Naive B cell (primary cell): ENCODE measurements at regions not wholly inside any gene's neighbourhood (a gene's known extent, or its start where the extent isn't known, plus 50 kb on each side); places are given as distances from the start of the nearest gene placed in this dataset.
"Not testable (repeated sequence)": the region's sequence is repeated elsewhere in the genome, so short reads cannot be mapped to it uniquely, and the experiment has no call there.

Experiments used
- ATAC-seq, 2 donors: fragments of 150-1000 bp; cut with Tn5 transposase; 2 replicates each; pipeline ENCODE4 v1.10.0; 2021; ENCODE audit warnings: low read depth in 2 of 2, mild to moderate bottlenecking in 2 of 2, moderate library complexity in 2 of 2
- DNase-seq: peaks from one replicate; pipeline ENCODE4 v3.0.0; 2022
- H3K27ac Mint-ChIP-seq, 6 donors: one replicate each; pipeline ENCODE4 v1.8.0; 2020 to 2022; ENCODE audit warnings: mild to moderate bottlenecking in 6 of 6, mixed read lengths in 6 of 6, moderate library complexity in 5 of 6, inconsistent platforms in 2 of 6
- H3K27me3 Mint-ChIP-seq, 3 donors: one replicate each; pipeline ENCODE4 v1.8.0; 2021 to 2022; ENCODE audit warnings: mixed read lengths in 3 of 3, mild to moderate bottlenecking in 1 of 3
- H3K36me3 Mint-ChIP-seq, 2 donors: one replicate each; pipeline ENCODE4 v1.8.0; 2020 to 2022; ENCODE audit warnings: mixed read lengths in 2 of 2, inconsistent platforms in 1 of 2, mild to moderate bottlenecking in 1 of 2
- H3K4me1 Mint-ChIP-seq, 3 donors: one replicate each; pipeline ENCODE4 v1.8.0; 2020 to 2022; ENCODE audit warnings: mixed read lengths in 3 of 3, inconsistent platforms in 1 of 3, mild to moderate bottlenecking in 1 of 3, moderate library complexity in 1 of 3
- H3K4me3 Mint-ChIP-seq, 8 donors: one replicate each; pipeline ENCODE4 v1.8.0; 2020 to 2022; ENCODE audit warnings: mild to moderate bottlenecking in 8 of 8, mixed read lengths in 8 of 8, moderate library complexity in 8 of 8, inconsistent platforms in 2 of 8
- H3K9me3 Mint-ChIP-seq, 7 donors: one replicate each; pipeline ENCODE4 v1.8.0; 2020 to 2022; ENCODE audit warnings: mixed read lengths in 7 of 7, mild to moderate bottlenecking in 5 of 7, inconsistent platforms in 2 of 7, moderate library complexity in 1 of 7

DNA sequence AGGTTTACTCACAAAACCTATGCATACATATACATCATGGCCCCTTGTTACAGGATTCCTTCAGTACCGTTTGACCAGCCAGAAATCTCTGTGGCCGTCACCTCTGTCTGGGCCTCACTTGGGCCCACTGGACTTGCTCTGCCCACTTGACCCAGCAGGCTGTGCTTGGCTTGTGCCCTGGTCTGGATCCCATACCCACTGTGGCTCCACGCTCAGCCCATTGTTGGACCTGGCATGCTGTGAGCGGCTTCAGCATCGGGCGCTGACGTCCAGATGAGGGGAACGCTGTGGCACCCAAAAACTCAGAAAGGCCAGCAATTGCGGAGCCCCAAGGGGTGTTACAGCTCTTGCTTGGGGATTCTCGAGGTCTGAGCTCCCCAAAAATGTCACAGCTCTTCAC is 733.6 kb downstream of the PLOD2 start:
- no peak overlapping the region for H3K27ac Mint-ChIP-seq
- no peaks in the 10 kb centered on the region for H3K36me3 Mint-ChIP-seq
- DNase-seq (no peak), ATAC-seq (no peak)
- no peaks in the 10 kb centered on the region for H3K4me1 Mint-ChIP-seq
- no peak overlapping the region for H3K4me3 Mint-ChIP-seq
- H3K27me3 Mint-ChIP-seq, result no peaks in the 10 kb centered on the region
- H3K9me3 Mint-ChIP-seq, result peaks cover 0 to 3% (median 0%) of the 10 kb centered on the region in 7 donors

DNA sequence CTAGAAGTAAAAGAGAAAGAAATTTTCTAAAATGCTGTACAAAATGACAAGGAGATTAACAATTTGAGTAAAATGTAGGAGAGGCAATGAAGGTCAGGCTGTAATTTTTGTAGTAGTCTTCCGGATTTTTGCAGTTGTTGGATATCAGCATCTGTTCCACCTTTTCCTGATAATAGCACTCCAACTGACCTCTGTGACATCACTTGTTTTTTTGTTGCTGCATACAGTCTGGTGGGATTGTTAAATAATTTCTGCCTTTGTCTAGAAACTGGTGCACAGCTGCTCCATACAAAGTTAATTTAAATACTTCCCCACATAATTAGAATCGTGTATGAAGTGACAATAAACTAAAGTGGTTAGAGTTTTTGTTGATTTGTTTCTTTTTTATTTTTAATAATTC is 731.4 kb downstream of the PLOD2 start:
- no peak overlapping the region for H3K4me3 Mint-ChIP-seq
- H3K36me3 Mint-ChIP-seq, result no peaks in the 10 kb centered on the region
- H3K4me1 Mint-ChIP-seq, result no peaks in the 10 kb centered on the region
- H3K27ac Mint-ChIP-seq, result no peak overlapping the region
- ATAC-seq, result no peak
- no peak for DNase-seq
- no peaks in the 10 kb centered on the region for H3K27me3 Mint-ChIP-seq
- peaks cover 0 to 3% (median 0%) of the 10 kb centered on the region in 7 donors for H3K9me3 Mint-ChIP-seq

DNA sequence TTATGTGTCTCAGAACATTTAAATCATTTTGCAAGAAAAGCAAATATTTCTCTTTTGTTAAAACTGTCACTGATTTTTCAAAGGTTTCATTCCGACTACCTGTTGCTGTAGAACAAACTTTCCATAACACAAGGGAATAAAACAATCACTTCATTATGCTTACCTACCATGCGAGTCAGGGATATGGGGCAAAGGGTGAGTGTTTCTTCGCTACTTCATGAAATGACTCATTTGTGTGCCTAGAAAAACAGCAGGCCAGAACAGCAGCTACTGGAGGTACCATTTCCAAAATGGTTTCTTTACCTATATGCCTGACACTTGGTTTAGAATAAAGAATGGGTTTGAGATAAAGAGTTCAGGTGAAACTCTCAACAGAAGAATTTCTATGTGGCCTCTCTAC is 712.5 kb downstream of the PLOD2 start:
- ATAC-seq, result no peak
- Mint-ChIP-seq H3K4me3 (no peak overlapping the region), H3K27me3 (no peaks in the 10 kb centered on the region)

GRCh38 chr3:145450018-145450682 is 710.8 kb downstream of the PLOD2 start:
- H3K27me3 Mint-ChIP-seq, result no peaks in the 10 kb centered on the region
- ATAC-seq (no peak), DNase-seq (no peak)
- H3K4me3 Mint-ChIP-seq, result no peak overlapping the region
- H3K9me3 Mint-ChIP-seq, result peaks cover 0 to 2% (median 0%) of the 10 kb centered on the region in 7 donors
- no peaks in the 10 kb centered on the region for H3K4me1 Mint-ChIP-seq
- H3K36me3 Mint-ChIP-seq, result no peaks in the 10 kb centered on the region
- no peak overlapping the region for H3K27ac Mint-ChIP-seq

More for the DNA sequence above, 712.5 kb downstream of the PLOD2 start:
- Mint-ChIP-seq H3K36me3 (no peaks in the 10 kb centered on the region), H3K4me1 (no peaks in the 10 kb centered on the region), H3K9me3 (peaks cover 0 to 5% (median 0%) of the 10 kb centered on the region in 7 donors), H3K27ac (no peak overlapping the region)
- DNase-seq, result no peak

DNA sequence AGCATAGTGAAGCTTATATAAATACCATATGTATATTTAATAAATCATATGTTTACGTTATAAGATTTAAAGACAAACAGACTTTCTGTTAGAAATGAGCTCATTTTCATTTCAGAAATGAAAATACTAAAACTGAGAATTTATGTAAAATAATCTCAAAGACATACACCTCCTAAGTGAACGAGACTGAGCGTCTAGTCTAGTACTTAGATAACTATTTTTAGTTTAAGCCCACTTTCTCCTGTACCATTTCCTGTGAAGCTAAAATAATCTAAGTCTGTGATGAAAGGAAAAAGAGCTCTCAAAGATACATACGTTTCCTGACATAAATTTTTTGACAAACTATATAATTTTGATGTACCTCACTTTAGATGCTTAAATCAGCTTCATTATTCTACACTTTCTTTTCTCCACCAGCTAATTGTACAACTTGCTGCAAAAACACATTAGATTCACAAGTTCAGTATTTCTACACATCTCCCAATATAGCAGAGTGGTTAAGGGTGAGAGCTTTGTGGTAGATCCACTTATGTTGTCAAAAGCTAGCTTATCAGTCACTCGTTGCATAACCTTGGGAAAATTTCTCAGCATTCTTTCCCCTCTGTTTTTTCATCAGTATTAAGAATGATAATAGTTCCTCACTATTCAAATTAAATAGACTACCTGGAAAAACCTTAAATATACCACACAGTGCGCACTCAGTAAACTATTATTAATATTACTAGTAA is 703.0 kb downstream of the PLOD2 start:
- H3K27ac Mint-ChIP-seq, result no peak overlapping the region
- ATAC-seq, result no peak
- no peaks in the 10 kb centered on the region for H3K36me3 Mint-ChIP-seq
- no peaks in the 10 kb centered on the region for H3K4me1 Mint-ChIP-seq
- H3K4me3 Mint-ChIP-seq, result no peak overlapping the region
- no peak for DNase-seq
- no peaks in the 10 kb centered on the region for H3K27me3 Mint-ChIP-seq
- peaks cover 0 to 2% (median 0%) of the 10 kb centered on the region in 7 donors for H3K9me3 Mint-ChIP-seq

DNA sequence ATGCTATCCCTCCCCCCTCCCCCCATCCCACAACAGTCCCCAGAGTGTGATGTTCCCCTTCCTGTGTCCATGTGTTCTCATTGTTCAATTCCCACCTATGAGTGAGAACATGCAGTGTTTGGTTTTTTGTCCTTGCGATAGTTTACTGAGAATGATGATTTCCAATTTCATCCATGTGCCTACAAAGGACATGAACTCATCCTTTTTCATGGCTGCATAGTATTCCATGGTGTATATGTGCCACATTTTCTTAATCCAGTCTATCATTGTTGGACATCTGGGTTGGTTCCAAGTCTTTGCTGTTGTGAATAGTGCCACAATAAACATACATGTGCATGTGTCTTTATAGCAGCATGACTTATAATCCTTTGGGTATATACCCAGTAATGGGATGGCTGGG is 701.3 kb downstream of the PLOD2 start:
- H3K4me3 Mint-ChIP-seq, H3K36me3 Mint-ChIP-seq, H3K9me3 Mint-ChIP-seq, H3K4me1 Mint-ChIP-seq, DNase-seq, H3K27me3 Mint-ChIP-seq, H3K27ac Mint-ChIP-seq, ATAC-seq: not testable (repeated sequence)

- Mint-ChIP-seq H3K9me3 (peaks cover 0 to 5% (median 3%) of the 10 kb centered on the region in 7 donors), H3K4me1 (no peaks in the 10 kb centered on the region), H3K27ac (no peak overlapping the region), H3K36me3 (no peaks in the 10 kb centered on the region), H3K27me3 (no peaks in the 10 kb centered on the region), H3K4me3 (no peak overlapping the region)
- DNase-seq (no peak), ATAC-seq (no peak)
These were observed 689.0 kb downstream of the PLOD2 start for GRCh38 chr3:145471976-145472375.

DNA sequence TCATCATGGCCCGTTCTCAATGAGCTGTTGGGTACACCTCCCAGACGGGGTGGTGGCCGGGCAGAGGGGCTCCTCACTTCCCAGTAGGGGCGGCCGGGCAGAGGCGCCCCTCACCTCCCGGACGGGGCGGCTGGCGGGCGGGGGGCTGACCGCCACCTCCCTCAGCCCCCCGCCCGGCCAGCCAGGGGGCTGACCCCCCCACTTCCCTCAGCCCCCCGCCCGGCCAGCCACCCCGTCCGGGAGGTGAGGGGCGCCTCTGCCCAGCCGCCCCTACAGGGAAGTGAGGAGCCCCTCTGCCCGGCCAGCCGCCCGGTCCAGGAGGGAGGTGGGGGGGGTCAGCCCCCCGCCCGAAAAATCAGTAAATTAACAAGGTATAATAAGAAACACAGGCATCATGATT is 678.2 kb downstream of the PLOD2 start:
- peaks cover 0 to 15% (median 5%) of the 10 kb centered on the region in 7 donors for H3K9me3 Mint-ChIP-seq

DNA sequence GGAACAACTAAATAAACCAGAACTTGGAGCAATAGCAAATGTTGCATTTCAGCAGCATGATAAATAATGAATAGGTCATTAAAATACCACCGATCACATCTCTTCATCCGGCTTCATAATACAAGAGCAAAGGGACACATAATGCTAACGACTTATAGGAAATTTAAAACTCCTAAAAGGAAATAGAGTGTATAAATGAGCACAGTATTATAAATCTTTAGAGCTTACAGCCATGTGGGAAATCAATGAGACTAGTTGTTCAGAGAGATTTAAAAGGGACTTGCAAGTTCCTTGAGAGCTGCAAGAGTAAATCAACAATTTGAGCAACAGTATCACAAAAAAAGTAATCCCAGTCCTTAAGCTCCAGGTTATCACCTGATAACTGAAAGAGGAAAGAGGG is 677.0 kb downstream of the PLOD2 start:
- DNase-seq (no peak), ATAC-seq (no peak)
- no peaks in the 10 kb centered on the region for H3K36me3 Mint-ChIP-seq
- H3K27ac Mint-ChIP-seq, result no peak overlapping the region
- no peaks in the 10 kb centered on the region for H3K27me3 Mint-ChIP-seq
- no peaks in the 10 kb centered on the region for H3K4me1 Mint-ChIP-seq
- H3K4me3 Mint-ChIP-seq, result no peak overlapping the region
- H3K9me3 Mint-ChIP-seq, result peaks cover 0 to 15% (median 5%) of the 10 kb centered on the region in 7 donors

More for the DNA sequence above, 678.2 kb downstream of the PLOD2 start:
- H3K27me3 Mint-ChIP-seq, DNase-seq, ATAC-seq, H3K4me3 Mint-ChIP-seq, H3K36me3 Mint-ChIP-seq, H3K27ac Mint-ChIP-seq, H3K4me1 Mint-ChIP-seq: not testable (repeated sequence)

- no peak for ATAC-seq
- H3K27ac Mint-ChIP-seq, result no peak overlapping the region
- no peak for DNase-seq
- no peaks in the 10 kb centered on the region for H3K4me1 Mint-ChIP-seq
- no peaks in the 10 kb centered on the region for H3K36me3 Mint-ChIP-seq
- H3K27me3 Mint-ChIP-seq, result no peaks in the 10 kb centered on the region
- H3K4me3 Mint-ChIP-seq, result no peak overlapping the region
- H3K9me3 Mint-ChIP-seq, result peaks cover 0 to 2% (median 0%) of the 10 kb centered on the region in 7 donors
These were observed 672.0 kb downstream of the PLOD2 start for GRCh38 chr3:145489011-145489410.

GRCh38 chr3:145490088-145491048 is 670.6 kb downstream of the PLOD2 start:
- Mint-ChIP-seq H3K9me3 (peaks cover 0 to 4% (median 0%) of the 10 kb centered on the region in 7 donors), H3K36me3 (no peaks in the 10 kb centered on the region), H3K27ac (no peak overlapping the region), H3K4me1 (no peaks in the 10 kb centered on the region), H3K4me3 (no peak overlapping the region), H3K27me3 (no peaks in the 10 kb centered on the region)
- ATAC-seq (no peak), DNase-seq (no peak)

DNA sequence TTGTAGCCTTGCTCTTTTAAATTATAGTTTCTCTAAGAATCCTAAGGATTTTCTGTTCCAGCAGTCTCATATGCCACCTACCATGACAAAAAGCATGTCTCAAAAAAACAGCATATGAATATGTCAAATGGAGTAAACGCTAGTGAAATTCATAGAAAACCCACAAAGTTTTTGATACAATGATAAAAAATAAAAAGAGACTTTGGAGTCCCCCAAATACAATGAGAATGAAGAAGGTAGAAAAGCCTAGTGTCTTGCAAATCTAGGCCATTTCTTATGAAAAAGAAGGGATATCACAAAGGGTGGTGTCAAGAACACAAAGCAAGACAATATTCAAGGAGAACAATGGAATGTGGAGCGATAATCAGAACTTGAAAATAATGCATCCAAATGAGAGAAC is 668.5 kb downstream of the PLOD2 start:
- no peak for DNase-seq
- Mint-ChIP-seq H3K4me1 (no peaks in the 10 kb centered on the region), H3K36me3 (no peaks in the 10 kb centered on the region), H3K27me3 (no peaks in the 10 kb centered on the region), H3K4me3 (no peak overlapping the region), H3K27ac (no peak overlapping the region), H3K9me3 (peaks cover 0 to 4% (median 0%) of the 10 kb centered on the region in 7 donors)
- no peak for ATAC-seq

DNA sequence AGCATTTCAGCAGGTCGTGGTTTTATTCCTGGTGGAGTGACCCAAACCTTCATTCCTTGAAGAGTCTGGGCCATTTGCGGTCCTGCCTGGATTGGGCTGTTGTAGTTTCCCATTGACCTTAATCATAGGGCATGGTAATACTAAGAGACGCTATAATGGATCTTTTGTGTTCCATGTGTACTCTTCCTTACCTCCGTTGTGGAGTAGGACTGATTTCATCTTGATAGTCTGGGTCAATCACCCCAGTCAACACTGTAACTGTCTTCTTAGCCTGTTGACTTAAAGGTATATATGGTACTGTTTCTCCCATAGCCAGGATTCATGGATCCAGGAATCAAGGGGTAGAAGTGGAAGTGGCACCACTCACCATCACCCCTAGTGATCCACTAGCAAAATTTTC is 643.6 kb downstream of the PLOD2 start:
- H3K4me3 Mint-ChIP-seq, ATAC-seq, H3K27ac Mint-ChIP-seq, H3K9me3 Mint-ChIP-seq, H3K36me3 Mint-ChIP-seq, H3K4me1 Mint-ChIP-seq, H3K27me3 Mint-ChIP-seq, DNase-seq: not testable (repeated sequence)
